ENCODE measurements at regions not wholly inside any gene's neighbourhood (a gene's known extent, or its start where the extent isn't known, plus 50 kb on each side); places are given as distances from the start of the nearest gene placed in this dataset.
"Not testable (repeated sequence)": the region's sequence is repeated elsewhere in the genome, so short reads cannot be mapped to it uniquely, and the experiment has no call there.

DNA sequence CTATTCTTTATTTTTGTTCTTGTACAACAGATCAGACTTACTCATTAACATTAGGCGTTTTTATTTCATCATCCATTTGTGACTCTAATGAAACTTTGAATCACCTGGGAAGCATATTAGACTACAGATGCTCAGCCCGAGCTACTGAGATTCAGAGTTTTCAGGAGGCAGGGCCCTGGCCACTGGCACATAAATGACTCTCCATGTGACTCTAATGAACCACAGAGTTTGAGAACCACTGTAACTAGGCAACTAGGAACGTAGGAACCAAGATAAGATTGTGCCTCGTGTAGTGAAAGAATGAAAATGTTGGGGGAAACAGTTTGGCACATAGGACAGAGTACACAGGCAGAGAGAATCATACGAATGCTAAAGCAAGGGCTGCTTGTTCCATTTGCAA is 405.9 kb upstream of the BTBD3 start:
- in situ Hi-C loops (cut with HindIII; ENCODE audit: low sequenced_read_pairs): no loop called here
- no peak for TF ChIP-seq CTCF (IDR thresholded peaks at IDR 0.05; ENCODE audit: low read depth, low read length)
- H3K4me3 ChIP-seq (ENCODE audit: low read depth, low read length): no peak overlapping the region
- DNase-seq (ENCODE audit: low read depth, low spot score): peak; percentile 9

DNA sequence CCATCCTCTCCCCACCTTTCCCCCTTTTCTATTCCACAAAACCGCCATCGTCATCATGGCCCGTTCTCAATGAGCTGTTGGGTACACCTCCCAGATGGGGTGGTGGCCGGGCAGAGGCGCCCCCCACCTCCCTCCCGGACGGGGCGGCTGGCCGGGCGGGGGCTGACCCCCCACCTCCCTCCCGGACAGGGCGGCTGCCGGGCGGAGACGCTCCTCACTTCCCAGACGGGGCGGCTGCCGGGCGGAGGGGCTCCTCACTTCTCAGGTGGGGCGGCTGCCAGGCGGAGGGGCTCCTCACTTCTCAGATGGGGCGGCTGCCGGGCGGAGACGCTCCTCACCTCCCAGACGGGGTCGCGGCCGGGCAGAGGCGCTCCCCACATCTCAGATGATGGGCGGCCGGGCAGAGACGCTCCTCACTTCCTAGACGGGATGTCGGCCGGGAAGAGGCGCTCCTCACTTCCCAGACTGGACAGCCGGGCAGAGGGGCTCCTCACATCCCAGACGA is 404.4 kb upstream of the BTBD3 start:
- H3K4me3 ChIP-seq (ENCODE audit: low read depth, low read length); in situ Hi-C loops (cut with HindIII; ENCODE audit: low sequenced_read_pairs); DNase-seq (ENCODE audit: low read depth, low spot score): not testable (repeated sequence)

GRCh38 chr20:11516448-11516847 is 401.2 kb upstream of the BTBD3 start:
- no peak for TF ChIP-seq CTCF (IDR thresholded peaks at IDR 0.05; ENCODE audit: low read depth, low read length)
- H3K4me3 ChIP-seq (ENCODE audit: low read depth, low read length): no peak overlapping the region
- in situ Hi-C loops (cut with HindIII; ENCODE audit: low sequenced_read_pairs): no loop called here
- no peak for DNase-seq (ENCODE audit: low read depth, low spot score)

DNA sequence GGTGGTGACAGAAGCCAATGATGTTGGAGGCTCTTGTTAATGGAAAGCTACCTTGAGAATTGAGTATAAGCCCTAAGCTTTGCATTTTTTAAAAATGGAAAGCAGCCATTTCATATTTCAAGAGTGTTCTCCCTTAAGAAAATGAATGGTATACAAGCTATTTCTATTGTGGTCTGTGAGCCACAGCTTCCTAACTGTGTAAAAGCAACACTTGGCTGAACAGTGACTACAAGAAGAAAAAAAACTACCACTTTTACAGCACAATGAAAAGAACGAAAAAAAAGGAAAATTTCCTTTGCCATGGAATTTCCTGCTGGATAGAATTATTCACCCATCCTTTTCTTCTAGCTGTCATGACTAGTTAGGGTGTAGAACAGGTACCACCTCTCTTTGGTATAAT is 397.1 kb upstream of the BTBD3 start:
- TF ChIP-seq CTCF (IDR thresholded peaks at IDR 0.05; ENCODE audit: low read depth, low read length): no peak
- no peak overlapping the region for H3K4me3 ChIP-seq (ENCODE audit: low read depth, low read length)
- in situ Hi-C loops (cut with HindIII; ENCODE audit: low sequenced_read_pairs): no loop called here
- DNase-seq (ENCODE audit: low read depth, low spot score): peak; percentile 39

DNA sequence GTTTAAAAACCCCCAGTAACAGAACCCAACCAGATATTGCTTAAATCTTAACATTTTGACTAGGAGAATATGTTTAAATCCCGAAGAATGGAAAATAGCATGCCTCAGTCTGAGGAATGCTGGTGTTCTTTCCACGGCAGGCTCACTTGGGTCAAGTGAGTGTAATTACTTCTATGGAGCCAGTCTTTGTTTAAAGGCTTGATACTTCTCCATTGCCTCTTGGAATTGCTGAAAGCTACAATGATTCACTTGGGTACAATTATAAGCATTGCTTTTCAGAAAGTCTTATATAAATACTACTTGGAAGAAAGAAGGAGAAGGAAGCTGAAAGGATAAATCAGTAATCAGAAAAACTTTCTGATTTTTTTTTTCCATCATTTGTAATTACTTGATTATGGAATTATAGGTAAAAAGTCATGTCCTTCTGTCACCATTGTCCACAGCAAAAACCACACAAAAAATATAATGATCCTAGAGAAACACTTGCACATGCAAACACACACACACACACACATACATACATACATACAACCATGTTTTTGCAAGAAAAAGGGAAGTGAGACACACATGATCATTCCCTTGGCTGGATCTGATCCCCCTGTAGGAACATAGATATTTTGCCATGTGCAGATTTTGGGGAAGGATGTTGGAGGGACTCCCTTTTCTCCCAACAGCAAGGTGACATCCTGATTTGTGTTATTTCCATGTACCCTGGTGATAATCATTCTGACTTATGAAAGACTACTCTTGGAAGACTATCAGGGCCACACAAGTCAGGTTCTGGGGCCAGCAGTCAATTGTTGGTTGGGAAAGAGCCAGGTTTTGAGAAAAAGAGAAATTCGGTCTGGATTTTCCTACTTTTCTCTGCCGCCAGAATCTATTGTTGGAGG is 396.0 kb upstream of the BTBD3 start:
- no peak overlapping the region for H3K4me3 ChIP-seq (ENCODE audit: low read depth, low read length)
- in situ Hi-C loops (cut with HindIII; ENCODE audit: low sequenced_read_pairs): no loop called here
- TF ChIP-seq CTCF (IDR thresholded peaks at IDR 0.05; ENCODE audit: low read depth, low read length): no peak
- DNase-seq (ENCODE audit: low read depth, low spot score): peak; percentile 8

- peak; percentile 75 for DNase-seq (ENCODE audit: low read depth, low spot score)
- no peak overlapping the region for H3K4me3 ChIP-seq (ENCODE audit: low read depth, low read length)
- no peak for TF ChIP-seq CTCF (IDR thresholded peaks at IDR 0.05; ENCODE audit: low read depth, low read length)
- in situ Hi-C loops (cut with HindIII; ENCODE audit: low sequenced_read_pairs): no loop called here
These were observed 395.3 kb upstream of the BTBD3 start for GRCh38 chr20:11522366-11522741.

- TF ChIP-seq CTCF (IDR thresholded peaks at IDR 0.05; ENCODE audit: low read depth, low read length): no peak
- in situ Hi-C loops (cut with HindIII; ENCODE audit: low sequenced_read_pairs): no loop called here
- H3K4me3 ChIP-seq (ENCODE audit: low read depth, low read length): no peak overlapping the region
- no peak for DNase-seq (ENCODE audit: low read depth, low spot score)
These were observed 388.6 kb upstream of the BTBD3 start for GRCh38 chr20:11529047-11529446.

Measured in astrocyte of the spinal cord (primary cell).